Lower leg skin (tissue), 3 donors: ENCODE measurements at regions not wholly inside any gene's neighbourhood (a gene's known extent, or its start where the extent isn't known, plus 50 kb on each side); places are given as distances from the start of the nearest gene placed in this dataset.

Experiments used
- POLR2A ChIP-seq, 2 donors: fragments of 450-650 bp; IDR thresholded peaks; one replicate each; pipeline ENCODE4 v1.6.1; 2016 to 2017; ENCODE audit warnings: antibody characterized with exemption in 2 of 2, mild to moderate bottlenecking in 1 of 2, moderate library complexity in 1 of 2
- TF ChIP-seq, protein P1 (sequence below), 3 donors: fragments of 450-650 bp; IDR thresholded peaks; one replicate each; pipeline ENCODE4 v1.5.1; 2016; ENCODE audit warnings: antibody characterized with exemption in 3 of 3, mild to moderate bottlenecking in 3 of 3, moderate library complexity in 2 of 3

DNA sequence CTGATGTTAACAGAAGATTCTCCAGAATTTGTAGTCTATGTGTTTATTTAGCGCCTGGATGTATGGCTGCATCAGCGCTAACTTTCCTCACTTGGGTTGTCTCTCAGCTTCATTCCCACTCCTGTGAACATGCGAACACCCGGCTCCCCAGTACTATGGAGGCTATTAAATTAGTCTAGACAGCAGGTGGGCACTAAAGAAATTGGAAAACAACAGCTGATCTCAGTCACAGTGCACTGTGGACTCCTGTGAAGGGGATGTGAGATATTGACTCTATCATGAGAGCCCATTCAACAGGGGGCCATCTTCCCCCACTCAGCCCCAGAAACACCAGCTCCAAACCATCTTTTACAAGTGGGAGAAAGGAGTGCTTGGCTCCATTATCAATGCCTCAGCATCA lies 471.0 kb downstream of the KDM4C start:
- TF ChIP-seq, protein P1, sequence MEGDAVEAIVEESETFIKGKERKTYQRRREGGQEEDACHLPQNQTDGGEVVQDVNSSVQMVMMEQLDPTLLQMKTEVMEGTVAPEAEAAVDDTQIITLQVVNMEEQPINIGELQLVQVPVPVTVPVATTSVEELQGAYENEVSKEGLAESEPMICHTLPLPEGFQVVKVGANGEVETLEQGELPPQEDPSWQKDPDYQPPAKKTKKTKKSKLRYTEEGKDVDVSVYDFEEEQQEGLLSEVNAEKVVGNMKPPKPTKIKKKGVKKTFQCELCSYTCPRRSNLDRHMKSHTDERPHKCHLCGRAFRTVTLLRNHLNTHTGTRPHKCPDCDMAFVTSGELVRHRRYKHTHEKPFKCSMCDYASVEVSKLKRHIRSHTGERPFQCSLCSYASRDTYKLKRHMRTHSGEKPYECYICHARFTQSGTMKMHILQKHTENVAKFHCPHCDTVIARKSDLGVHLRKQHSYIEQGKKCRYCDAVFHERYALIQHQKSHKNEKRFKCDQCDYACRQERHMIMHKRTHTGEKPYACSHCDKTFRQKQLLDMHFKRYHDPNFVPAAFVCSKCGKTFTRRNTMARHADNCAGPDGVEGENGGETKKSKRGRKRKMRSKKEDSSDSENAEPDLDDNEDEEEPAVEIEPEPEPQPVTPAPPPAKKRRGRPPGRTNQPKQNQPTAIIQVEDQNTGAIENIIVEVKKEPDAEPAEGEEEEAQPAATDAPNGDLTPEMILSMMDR (IDR thresholded peaks at IDR 0.05) = no peak
- no peak for TF ChIP-seq POLR2A (IDR thresholded peaks at IDR 0.05)
